Epithelial cell of proximal tubule (primary cell): ENCODE measurements at regions not wholly inside any gene's neighbourhood (a gene's known extent, or its start where the extent isn't known, plus 50 kb on each side); places are given as distances from the start of the nearest gene placed in this dataset.

Source experiments
- DNase-seq: peaks from one replicate; pipeline ENCODE4 v3.0.0-alpha.2; 2011; ENCODE audit warnings: low read depth
- H3K4me3 ChIP-seq: 2 replicates; pipeline ENCODE4 v1.5.1; 2011; ENCODE audit warnings: low read depth, mild to moderate bottlenecking, low read length
- TF ChIP-seq, protein P1 (sequence below): conservative IDR thresholded peaks from 2 replicates; pipeline ENCODE4 v1.5.1; 2012; ENCODE audit warnings: low read depth, mild to moderate bottlenecking, low read length

DNA sequence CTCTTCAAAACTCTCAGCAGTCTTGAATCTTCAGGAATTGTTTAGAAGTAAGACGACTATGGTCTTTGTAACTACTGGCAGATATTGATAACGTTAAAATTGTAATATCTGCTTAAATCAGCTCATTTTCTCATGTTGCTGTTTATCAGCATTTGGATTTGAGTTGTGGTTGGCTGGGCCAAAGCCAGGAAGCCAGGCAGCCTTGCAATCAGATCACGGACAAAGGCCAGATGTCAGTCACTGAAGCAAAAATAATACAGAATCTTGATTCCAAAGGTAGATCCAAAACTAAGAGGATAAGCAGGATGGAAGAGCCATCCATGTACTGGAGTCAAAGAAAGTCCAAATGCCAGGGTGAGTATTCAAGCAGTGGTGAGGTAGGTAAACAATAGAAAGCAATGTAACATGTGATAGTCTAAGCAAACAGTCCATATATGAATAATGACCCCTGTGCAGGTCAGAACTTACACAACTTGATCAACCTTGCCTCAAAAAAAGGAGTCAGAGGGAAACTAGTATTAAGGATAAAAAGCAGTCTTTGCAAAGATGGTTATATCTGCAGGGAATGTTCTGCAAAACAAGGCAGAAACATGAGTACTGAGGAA, 95.8 kb upstream of the RAP1B start:
- DNase-seq = no peak
- H3K4me3 ChIP-seq = no peak overlapping the region
- TF ChIP-seq, protein P1, sequence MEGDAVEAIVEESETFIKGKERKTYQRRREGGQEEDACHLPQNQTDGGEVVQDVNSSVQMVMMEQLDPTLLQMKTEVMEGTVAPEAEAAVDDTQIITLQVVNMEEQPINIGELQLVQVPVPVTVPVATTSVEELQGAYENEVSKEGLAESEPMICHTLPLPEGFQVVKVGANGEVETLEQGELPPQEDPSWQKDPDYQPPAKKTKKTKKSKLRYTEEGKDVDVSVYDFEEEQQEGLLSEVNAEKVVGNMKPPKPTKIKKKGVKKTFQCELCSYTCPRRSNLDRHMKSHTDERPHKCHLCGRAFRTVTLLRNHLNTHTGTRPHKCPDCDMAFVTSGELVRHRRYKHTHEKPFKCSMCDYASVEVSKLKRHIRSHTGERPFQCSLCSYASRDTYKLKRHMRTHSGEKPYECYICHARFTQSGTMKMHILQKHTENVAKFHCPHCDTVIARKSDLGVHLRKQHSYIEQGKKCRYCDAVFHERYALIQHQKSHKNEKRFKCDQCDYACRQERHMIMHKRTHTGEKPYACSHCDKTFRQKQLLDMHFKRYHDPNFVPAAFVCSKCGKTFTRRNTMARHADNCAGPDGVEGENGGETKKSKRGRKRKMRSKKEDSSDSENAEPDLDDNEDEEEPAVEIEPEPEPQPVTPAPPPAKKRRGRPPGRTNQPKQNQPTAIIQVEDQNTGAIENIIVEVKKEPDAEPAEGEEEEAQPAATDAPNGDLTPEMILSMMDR = no peak

DNA sequence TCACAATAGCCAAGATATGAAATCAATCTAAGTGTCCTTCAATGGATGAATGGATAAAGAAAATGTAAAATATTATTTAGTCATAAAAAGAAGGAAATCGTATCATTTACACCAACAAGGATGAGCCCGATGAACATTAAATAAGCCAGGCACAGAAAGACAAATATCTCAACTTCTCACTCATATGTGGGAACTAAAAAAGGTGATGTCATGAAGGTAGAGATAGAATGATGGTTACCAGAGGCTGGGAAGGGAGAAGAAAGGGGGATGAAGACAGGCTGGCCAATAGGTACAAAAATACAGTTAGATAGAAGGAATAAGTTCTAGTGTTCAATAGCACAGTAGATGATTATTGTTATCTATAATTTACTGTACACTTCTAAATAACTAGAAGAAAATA, 94.9 kb upstream of the RAP1B start:
- no peak overlapping the region for H3K4me3 ChIP-seq
- TF ChIP-seq, protein P1 = no peak
- DNase-seq = no peak

DNA sequence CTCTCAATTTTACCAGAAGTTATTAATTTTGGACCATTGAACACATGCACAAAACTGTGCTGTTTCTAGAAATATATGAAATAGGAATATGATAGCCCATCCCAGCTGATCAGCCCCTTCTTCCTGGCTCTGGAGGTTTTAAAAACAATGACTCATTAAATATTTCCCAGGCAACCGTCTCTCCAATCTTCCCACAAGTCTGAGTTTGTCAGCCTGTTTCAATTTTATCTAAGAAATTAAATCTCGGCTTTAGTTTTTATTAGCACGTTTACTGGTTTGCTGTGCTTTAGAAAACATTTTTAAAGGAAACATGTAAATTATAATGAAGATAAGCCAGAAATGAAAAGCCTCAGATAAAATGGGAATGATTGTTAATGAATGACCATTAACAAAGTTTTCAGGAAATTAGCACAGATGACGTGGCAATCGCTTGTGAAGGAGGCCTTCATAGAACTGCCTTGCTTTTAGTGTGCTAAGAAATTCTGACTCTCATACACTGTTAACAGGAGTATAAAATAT, 89.3 kb upstream of the RAP1B start:
- TF ChIP-seq, protein P1 = no peak
- no peak overlapping the region for H3K4me3 ChIP-seq
- DNase-seq = no peak

DNA sequence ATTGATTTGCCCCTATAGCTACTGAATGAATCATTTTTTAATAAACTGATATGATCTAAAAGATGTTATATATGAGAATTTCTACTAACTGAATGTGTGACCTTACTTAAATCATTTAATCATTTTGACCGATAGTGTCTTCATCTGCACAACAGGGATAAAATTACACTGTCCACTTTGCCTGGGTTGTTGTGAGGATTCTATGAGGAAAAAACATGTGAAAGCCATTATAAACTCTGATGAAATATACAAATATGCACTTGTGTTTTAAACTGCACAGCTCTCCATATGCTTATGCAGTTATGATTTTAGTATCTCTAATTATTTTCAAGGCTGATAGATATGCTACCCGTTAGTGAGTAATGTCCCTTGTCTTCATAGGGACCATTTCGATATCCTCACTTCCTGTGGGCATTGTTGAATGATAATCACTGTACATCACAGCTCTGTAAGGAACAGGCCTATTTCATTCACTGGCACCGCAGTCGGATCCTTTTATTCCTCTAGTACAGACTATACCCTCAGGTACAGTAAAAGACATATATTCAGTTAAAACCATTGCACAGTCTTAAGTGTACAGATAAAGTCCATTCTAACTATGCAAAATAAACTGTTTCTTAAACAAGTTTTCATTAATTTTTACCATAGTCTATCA, 88.7 kb upstream of the RAP1B start:
- H3K4me3 ChIP-seq = no peak overlapping the region
- TF ChIP-seq, protein P1 = no peak
- DNase-seq = no peak

DNA sequence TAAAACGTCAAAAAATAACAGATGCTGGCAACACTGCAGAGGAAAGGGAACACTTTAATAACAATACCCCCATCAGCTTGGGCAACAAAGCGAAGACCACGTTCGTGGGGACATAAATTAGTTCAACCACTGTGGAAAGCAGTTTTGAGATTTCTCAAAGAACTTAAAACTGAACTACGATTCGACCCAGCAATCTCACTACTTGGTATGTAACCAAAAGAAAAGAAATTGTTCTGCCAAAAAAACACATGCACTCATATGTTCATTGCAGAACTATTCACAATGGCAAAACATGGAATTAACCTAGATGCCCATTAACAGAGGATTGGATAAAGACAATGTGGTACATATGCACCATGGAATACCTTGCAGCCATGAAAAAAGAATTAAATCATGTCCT, 81.2 kb upstream of the RAP1B start:
- DNase-seq = no peak
- TF ChIP-seq, protein P1 = no peak

DNA sequence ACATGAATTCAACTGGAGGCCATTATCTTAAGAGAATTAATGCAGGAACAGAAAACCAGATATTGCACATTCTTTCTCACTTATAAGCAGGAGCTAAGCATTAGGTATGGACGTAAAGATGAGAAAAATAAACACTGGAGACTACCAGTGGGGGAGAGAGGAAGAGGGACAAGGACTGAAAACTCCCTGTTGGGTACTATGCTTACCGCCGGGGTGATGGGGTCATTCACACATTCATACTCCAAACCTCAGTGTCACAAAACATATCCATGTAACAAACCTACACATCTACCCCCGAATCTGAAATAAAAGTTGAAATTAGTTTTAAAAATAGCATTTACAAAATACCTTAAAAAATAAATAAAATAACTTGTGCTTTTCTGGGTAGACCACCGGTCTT, 80.8 kb upstream of the RAP1B start:
- no peak for DNase-seq
- H3K4me3 ChIP-seq = no peak overlapping the region
- TF ChIP-seq, protein P1 = no peak

More for the DNA sequence above, 81.2 kb upstream of the RAP1B start:
- no peak overlapping the region for H3K4me3 ChIP-seq

DNA sequence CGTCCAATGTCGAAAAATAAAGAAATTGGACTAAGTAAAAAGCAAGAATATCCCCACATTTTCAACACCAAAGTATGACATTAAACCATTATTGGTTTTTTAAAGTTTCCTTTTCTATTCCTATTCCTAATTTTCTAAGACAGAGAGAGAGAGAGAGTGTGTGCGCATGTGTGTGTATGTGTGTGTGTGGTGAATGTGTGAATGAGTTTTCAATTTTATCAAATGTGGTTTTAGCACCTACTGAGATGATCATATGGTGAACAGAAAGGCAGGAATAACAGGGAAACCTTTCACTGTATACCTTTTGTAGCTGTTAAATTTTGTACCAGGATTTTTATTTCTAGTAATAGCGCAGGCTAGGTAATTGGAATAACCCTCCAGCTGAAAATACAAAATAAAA, 80.4 kb upstream of the RAP1B start:
- H3K4me3 ChIP-seq = no peak overlapping the region
- no peak for DNase-seq
- TF ChIP-seq, protein P1 = no peak
